Astrocyte of the hippocampus (primary cell): ENCODE measurements at regions not wholly inside any gene's neighbourhood (a gene's known extent, or its start where the extent isn't known, plus 50 kb on each side); places are given as distances from the start of the nearest gene placed in this dataset.
"Not testable (repeated sequence)": the region's sequence is repeated elsewhere in the genome, so short reads cannot be mapped to it uniquely, and the experiment has no call there.

Experiments used
- DNase-seq: peaks from one replicate; pipeline ENCODE4 v3.0.0; 2011; ENCODE audit warnings: low read depth, low spot score

DNA sequence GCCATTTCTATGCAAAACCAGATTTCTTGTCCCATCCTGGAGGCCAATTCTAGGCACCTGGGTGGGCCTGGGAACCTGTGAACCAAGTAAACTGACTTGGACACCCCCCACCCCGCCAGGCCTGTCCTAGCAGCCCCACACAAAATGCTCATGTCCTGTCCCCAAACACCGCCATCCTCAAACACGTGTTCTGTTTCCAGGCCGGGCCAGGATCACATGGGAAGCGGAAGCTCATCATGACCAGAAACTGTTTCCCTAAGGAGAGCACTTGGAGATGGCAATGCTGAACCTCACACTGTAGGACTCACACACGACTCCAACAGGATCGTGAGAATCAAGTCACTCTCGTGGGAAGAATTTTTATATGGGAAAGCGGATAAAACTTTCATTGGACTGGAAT, 78.7 kb upstream of the DRD5 start:
- DNase-seq: not testable (repeated sequence)

DNA sequence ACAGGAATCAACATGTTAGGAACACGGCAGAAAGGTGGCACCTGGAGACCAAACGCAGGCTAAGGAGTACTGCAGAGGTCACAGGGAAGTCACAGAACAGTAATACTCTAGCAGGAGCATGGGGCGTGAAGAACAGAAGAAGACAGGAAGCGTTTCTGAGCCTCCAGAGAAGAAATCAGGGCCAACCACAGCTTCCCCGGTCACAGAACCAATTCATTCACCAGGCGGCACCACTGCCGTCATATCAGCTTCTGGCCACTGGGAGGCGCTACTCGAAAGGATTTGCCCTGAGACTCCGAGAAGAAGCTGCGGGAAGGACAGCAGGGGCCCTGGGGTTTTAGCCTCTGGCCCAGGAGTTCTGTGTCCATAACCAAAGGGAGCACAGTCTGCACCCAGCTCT, 78.0 kb upstream of the DRD5 start:
- peak; percentile 25 for DNase-seq

DNA sequence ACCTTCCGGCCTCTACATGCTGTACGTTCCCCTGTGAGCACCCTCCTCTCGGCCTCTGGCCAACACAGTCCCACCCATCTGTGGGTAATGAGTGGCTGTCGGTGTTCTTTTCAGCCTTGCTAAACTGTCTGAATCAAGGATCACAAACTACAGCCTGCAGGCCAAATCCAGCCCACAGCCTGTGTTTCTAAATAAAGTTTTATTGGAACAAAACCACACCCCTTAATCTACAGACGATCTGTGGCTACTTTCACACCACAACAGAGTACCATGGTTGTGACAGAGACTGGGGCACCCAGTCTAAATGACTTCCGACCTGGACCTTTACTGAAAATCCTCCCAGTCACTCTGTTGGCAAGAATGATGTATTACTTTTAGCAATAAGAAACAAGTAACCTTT, 77.3 kb upstream of the DRD5 start:
- not testable (repeated sequence) for DNase-seq

DNA sequence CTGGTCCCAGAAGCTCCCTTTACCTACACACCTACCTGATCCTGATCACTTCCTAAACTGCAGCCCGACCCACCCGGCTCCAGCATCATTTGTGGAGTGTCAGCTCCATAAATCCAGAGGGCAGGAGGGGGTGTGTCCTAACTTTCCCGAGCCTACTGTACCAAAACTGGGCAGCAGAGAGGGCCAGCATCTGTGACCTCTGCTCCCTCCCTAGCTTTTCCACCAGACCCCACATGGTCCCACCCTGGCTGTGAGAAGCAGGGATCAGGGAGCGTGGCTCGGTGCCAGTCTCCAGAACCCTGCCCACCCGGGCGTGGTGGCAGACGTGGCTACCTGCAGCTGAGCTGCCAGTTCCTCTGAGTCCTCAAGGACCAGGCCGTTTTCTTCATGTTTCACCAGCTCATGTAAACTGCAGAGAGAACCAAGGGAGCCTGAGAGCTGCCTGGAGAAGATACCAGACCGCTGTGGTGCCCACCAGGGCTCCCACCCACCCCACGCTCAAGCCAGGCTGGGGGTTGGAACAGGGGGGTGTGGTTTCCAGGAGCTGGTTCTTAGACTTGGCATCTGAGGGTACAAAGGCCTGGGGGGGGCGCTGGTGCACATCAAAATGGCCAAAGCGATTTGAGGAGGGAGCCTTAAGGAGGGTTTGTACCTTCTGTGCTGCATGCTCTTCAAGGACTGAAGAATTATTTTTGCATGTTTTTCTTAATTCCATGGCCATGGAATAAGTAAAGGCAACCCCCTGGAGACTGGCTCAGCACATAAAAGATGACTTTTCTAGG, 76.7 kb upstream of the DRD5 start:
- no peak for DNase-seq

DNA sequence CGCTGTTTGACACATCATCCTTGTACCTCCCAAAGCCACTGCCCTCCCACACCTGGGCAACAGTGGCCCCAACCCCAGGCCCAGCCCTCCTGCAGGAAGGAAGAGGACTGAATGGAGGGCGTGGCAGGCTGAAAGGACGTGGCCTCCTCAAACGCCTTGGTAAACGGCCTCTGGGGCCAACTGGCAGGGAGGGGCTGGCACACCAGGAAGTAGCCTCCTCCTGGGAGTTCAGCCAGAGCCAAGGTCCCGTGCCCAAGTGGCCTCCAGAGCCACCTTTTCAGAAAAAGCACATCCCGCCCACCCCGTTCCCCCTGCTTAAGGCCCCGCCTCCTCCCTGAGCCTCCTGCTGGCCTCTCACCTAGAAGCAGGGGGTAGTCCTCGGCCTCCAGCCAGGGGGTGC, 74.2 kb upstream of the DRD5 start:
- DNase-seq: not testable (repeated sequence)

DNA sequence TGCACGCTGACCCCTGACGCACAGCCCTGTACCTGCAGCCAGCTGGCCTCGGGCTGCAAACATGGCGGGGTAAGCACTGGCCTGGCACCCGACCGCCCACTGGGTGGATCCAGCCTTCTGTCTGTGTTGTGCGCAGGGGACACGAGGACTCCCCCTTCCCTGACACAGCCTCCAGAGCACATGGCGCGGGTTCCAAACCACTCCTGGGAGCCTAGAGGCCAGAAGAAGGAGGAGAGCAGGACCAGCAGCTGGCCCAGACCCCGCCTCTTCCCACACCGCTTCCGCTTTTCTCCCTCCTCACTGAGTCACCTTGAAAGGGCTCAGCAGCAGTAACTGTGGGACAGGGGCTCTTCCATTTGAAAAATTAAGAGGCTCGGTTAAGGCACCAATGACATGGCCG, 73.5 kb upstream of the DRD5 start:
- not testable (repeated sequence) for DNase-seq

DNA sequence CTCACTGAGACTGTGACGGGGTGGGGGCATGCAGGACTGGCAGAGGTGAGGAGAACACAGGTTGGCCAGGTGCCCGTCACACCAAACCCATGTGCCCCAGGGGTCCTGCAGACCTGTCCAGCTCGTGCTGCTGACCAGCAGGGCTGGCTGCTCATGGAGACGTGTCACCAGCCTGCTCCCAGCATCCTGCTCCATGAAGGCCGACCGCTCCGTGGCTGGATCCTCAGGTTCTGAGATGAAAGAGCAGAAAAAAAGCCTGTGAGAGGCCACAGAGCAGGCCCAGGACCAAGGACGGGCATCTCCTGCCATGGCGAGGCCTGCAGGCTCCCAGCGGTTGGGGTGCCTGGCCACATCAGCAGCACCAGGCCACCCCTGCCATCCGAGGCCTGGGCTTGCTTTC, 71.7 kb upstream of the DRD5 start:
- no peak for DNase-seq

DNA sequence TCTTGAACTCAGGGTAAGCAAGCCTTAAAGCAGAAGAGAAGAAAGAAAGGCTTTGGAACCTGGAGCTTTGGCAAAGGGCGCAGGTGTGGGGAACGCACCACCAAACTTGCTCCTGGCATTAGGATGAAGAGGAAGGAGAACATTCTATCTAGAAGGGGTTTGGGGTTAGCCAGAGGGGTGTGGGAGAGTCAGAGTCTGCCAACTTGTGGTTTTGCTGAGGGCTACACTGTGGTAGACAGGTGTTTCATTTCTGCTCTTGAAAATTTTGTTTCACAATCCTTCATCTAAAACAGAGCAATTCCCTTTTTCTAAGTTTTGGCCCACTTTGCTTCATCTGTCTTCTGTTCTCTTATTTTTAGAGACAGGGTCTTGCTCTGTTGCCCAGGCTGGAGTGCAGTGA, 66.2 kb upstream of the DRD5 start:
- DNase-seq: not testable (repeated sequence)

DNA sequence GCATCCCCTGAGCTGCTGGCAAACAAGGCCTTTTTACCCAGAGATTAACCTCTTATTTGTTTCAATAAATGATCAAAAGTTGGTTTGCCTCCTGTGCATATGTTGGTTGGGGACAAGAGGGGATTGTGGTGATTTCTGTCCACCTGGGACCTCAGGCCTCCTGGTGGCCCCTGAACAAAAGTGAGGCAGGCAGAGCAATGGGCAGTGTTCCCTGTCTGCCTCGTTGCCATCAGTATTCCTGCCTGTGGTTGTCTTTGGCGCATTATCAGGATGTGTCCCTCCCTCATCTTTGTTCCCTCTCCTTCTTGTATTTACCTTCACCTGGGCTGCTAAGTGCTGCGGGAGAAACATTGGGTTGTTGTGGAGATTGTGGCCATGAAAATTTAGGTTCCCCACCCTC, 65.3 kb upstream of the DRD5 start:
- DNase-seq: no peak

DNA sequence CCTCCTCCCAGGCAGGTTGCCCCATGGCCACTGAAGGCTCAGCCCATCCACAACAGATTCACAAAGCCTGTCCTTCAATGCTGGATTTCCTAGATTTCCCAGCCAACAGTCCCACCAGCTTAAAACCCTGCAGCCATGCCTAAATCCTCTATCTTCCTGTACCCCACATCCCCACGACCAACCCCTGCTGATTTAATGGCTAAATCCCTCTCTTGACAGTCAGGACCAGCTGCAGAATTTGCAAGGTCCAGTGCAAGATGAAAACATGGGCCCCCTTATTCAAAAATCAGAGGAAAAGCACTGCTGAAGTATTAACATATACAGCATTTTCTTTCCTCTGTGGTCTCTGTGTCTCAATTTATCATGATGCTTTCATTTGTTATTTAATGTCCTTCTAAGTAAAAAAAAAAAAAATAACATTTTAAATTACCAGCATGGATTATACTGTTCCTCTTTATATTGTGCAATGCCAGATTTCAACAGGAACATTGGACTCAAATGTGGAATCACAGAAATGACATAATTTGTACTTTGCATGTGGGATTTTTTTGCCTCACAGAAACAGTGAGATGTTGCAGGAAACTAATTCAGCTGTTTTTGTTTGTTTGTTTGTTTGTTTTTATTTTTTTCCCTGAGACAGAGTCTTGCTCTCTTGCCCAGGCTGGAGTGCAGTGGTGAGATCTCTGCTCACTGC, 63.0 kb upstream of the DRD5 start:
- not testable (repeated sequence) for DNase-seq

DNA sequence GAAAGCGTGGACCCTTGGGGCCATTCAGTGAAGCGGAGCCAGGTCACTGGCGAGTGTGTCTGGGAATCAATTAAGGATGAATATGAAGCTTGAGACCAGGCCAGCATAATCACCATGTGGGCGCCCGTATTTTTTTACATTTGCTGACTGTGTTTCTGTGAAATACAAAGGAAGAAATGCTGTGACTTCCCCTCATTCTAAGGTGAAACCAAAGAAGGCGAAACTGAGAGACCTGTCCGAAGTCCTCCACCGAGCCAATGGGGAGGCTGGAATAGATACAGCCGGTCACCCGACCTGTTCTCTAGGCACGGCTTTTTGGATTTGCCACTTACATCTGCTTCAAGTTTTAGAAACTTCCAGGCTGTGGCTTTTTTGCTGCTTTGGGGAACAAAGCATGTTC, 59.3 kb upstream of the DRD5 start:
- not testable (repeated sequence) for DNase-seq
